Fibroblast of the aortic adventitia (primary cell): ENCODE measurements at regions not wholly inside any gene's neighbourhood (a gene's known extent, or its start where the extent isn't known, plus 50 kb on each side); places are given as distances from the start of the nearest gene placed in this dataset.

Source experiments
- DNase-seq: peaks from one replicate; pipeline ENCODE4 v3.0.0-alpha.2; 2010; ENCODE audit warnings: low read depth
- H3K4me3 ChIP-seq: 2 replicates; pipeline ENCODE4 v1.5.1; 2011; ENCODE audit warnings: low read depth, mild to moderate bottlenecking, control low read depth, low read length, moderate library complexity
- TF ChIP-seq, protein P1 (sequence below): IDR thresholded peaks from 2 replicates; pipeline ENCODE4 v1.5.1; 2011; ENCODE audit warnings: mild to moderate bottlenecking, low read length, control low read depth, inconsistent platforms; ENCODE audit not compliant: insufficient read depth

GRCh38 chr13:80250213-80250810 lies 90.6 kb downstream of the SPRY2 start:
- no peak overlapping the region for H3K4me3 ChIP-seq
- DNase-seq: peak; percentile 12
- TF ChIP-seq, protein P1, sequence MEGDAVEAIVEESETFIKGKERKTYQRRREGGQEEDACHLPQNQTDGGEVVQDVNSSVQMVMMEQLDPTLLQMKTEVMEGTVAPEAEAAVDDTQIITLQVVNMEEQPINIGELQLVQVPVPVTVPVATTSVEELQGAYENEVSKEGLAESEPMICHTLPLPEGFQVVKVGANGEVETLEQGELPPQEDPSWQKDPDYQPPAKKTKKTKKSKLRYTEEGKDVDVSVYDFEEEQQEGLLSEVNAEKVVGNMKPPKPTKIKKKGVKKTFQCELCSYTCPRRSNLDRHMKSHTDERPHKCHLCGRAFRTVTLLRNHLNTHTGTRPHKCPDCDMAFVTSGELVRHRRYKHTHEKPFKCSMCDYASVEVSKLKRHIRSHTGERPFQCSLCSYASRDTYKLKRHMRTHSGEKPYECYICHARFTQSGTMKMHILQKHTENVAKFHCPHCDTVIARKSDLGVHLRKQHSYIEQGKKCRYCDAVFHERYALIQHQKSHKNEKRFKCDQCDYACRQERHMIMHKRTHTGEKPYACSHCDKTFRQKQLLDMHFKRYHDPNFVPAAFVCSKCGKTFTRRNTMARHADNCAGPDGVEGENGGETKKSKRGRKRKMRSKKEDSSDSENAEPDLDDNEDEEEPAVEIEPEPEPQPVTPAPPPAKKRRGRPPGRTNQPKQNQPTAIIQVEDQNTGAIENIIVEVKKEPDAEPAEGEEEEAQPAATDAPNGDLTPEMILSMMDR: no peak

- TF ChIP-seq, protein P1: no peak
- no peak for DNase-seq
- H3K4me3 ChIP-seq: no peak overlapping the region
Observed at GRCh38 chr13:80249516-80250212, 91.3 kb downstream of the SPRY2 start.

- no peak overlapping the region for H3K4me3 ChIP-seq
- TF ChIP-seq, protein P1: no peak
- DNase-seq: no peak
Observed at GRCh38 chr13:80245162-80245733, 95.7 kb downstream of the SPRY2 start.

GRCh38 chr13:80244574-80244973 lies 96.4 kb downstream of the SPRY2 start:
- H3K4me3 ChIP-seq: no peak overlapping the region
- TF ChIP-seq, protein P1: no peak
- no peak for DNase-seq

GRCh38 chr13:80242728-80243427 lies 98.0 kb downstream of the SPRY2 start:
- H3K4me3 ChIP-seq: no peak overlapping the region
- no peak for DNase-seq
- TF ChIP-seq, protein P1: no peak

DNA sequence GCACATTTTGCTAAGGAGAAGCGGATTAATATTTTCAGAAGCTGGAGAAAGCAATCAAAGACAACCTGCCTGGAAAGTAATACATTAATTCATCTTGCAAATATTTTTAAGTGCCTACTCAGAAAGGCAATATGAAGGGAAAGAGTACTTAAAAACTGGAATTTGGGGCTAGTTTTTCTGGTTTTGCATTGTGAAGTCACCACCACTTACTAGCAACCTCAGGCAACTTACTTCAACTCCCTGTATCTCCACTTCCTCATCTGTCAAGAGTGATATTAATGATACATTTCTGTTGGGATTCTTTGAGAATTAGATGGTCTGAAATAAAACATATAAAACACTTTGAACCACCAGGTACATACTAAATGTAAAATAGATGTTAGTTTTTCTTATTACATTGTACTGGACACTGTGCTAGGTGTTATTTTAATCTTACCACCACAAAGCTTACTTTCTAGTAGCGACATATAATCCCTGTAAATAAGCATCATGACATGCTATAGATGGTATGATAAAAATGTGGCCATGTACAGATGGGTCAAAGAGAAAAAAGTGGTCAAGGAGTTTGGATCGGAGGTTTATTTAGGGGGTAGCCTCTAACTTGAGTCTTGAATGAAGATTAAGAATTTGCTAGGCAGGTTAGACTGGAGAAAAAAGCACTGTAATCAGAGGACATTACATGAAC lies 101.2 kb downstream of the SPRY2 start:
- TF ChIP-seq, protein P1: no peak
- DNase-seq: no peak
- no peak overlapping the region for H3K4me3 ChIP-seq
